Natural killer cell (primary cell): ENCODE measurements at regions not wholly inside any gene's neighbourhood (a gene's known extent, or its start where the extent isn't known, plus 50 kb on each side); places are given as distances from the start of the nearest gene placed in this dataset.
"Not testable (repeated sequence)": the region's sequence is repeated elsewhere in the genome, so short reads cannot be mapped to it uniquely, and the experiment has no call there.

Experiments
- ATAC-seq, 3 donors: fragments of 150-1000 bp in 2 of 3; fragments of 200-7000 bp in 1 of 3; cut with Tn5 transposase; 1 replicate in 1 of 3; 2 replicates in 2 of 3; pipeline ENCODE4 v1.10.0; 2021; ENCODE audit warnings: mild to moderate bottlenecking in 2 of 3, moderate library complexity in 2 of 3
- DNase-seq, 2 donors: peaks; one replicate each; pipeline versions ENCODE4 v3.0.0 to v3.0.0-alpha.2; 2013 to 2021; ENCODE audit warnings: mixed read lengths in 1 of 2
- H3K27ac ChIP-seq: one replicate; pipeline ENCODE4 v1.5.1; 2013; ENCODE audit warnings: mild to moderate bottlenecking, low read length
- H3K27me3 ChIP-seq: one replicate; pipeline ENCODE4 v1.6.1; 2013; ENCODE audit warnings: low read length; ENCODE audit not compliant: control insufficient read depth, insufficient read depth
- H3K36me3 ChIP-seq: one replicate; pipeline ENCODE4 v1.6.1; 2013; ENCODE audit warnings: low read length; ENCODE audit not compliant: control insufficient read depth, insufficient read depth
- H3K4me1 ChIP-seq: one replicate; pipeline ENCODE4 v1.6.1; 2013; ENCODE audit warnings: low read length; ENCODE audit not compliant: control insufficient read depth, insufficient read depth
- H3K4me3 ChIP-seq: one replicate; pipeline ENCODE4 v1.5.1; 2013; ENCODE audit warnings: low read length
- H3K9me3 ChIP-seq: one replicate; pipeline ENCODE4 v1.6.1; 2013; ENCODE audit warnings: low read length; ENCODE audit not compliant: control insufficient read depth, insufficient read depth
- H3K27ac Mint-ChIP-seq, 2 donors: one replicate each; pipeline ENCODE4 v1.8.0; 2022; ENCODE audit warnings: mild to moderate bottlenecking in 2 of 2, mixed read lengths in 2 of 2, moderate library complexity in 1 of 2
- H3K27me3 Mint-ChIP-seq, 2 donors: one replicate each; pipeline ENCODE4 v1.8.0; 2022; ENCODE audit warnings: low read depth in 2 of 2, mixed read lengths in 2 of 2
- H3K36me3 Mint-ChIP-seq: one replicate; pipeline ENCODE4 v1.8.0; 2022; ENCODE audit warnings: mixed read lengths
- H3K4me1 Mint-ChIP-seq, 2 donors: one replicate each; pipeline ENCODE4 v1.8.0; 2022; ENCODE audit warnings: mixed read lengths in 2 of 2
- H3K4me3 Mint-ChIP-seq: one replicate; pipeline ENCODE4 v1.8.0; 2022; ENCODE audit warnings: mild to moderate bottlenecking, moderate library complexity, mixed read lengths
- H3K9me3 Mint-ChIP-seq, 2 donors: one replicate each; pipeline ENCODE4 v1.8.0; 2022; ENCODE audit warnings: mixed read lengths in 2 of 2
- WGBS: methylation state at CpG from one replicate; pipeline ENCODE4 v1.1.7; 2013; ENCODE audit warnings: missing lambda C conversion rate; ENCODE audit not compliant: insufficient coverage; 5-methylcytosine and 5-hydroxymethylcytosine counted together
- intact Hi-C: fragments of 100-400 bp; cut with micrococcal nuclease; formaldehyde crosslinking; loops from one replicate; pipeline ENCODE4 v1.14.2; 2022
- TF ChIP-seq, protein P1 (sequence below): fragments of 200-600 bp; IDR thresholded peaks from one replicate; pipeline ENCODE4 v1.8.0; 2022; ENCODE audit warnings: antibody characterized with exemption

DNA sequence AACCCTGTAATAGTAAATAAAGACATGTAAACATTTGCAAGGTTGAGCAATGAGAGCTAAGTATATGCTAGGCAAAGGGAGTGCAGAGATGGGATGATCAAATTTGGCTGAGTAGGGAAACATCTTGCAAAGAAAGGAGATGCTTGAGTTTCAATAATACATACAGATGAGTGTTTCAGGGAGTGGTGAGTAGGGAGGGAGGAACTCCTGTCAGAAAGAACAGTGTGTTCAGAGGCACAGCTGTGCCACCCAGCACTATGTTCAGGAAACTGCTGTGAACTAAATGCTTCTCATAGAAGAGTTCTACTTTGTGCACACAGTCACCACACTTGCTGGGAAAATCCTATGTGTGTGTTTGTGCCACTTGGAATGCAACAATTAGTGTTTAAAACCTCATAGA is 1077.1 kb downstream of the UQCRFS1 start:
- no peaks in the 10 kb centered on the region for H3K36me3 Mint-ChIP-seq
- no peak overlapping the region for H3K4me3 Mint-ChIP-seq
- peaks cover 0 to 5% of the 10 kb centered on the region in 2 donors for H3K9me3 Mint-ChIP-seq
- TF ChIP-seq, protein P1, sequence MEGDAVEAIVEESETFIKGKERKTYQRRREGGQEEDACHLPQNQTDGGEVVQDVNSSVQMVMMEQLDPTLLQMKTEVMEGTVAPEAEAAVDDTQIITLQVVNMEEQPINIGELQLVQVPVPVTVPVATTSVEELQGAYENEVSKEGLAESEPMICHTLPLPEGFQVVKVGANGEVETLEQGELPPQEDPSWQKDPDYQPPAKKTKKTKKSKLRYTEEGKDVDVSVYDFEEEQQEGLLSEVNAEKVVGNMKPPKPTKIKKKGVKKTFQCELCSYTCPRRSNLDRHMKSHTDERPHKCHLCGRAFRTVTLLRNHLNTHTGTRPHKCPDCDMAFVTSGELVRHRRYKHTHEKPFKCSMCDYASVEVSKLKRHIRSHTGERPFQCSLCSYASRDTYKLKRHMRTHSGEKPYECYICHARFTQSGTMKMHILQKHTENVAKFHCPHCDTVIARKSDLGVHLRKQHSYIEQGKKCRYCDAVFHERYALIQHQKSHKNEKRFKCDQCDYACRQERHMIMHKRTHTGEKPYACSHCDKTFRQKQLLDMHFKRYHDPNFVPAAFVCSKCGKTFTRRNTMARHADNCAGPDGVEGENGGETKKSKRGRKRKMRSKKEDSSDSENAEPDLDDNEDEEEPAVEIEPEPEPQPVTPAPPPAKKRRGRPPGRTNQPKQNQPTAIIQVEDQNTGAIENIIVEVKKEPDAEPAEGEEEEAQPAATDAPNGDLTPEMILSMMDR = no peak
- H3K4me3 ChIP-seq = no peak overlapping the region
- H3K9me3 ChIP-seq = no peaks in the 10 kb centered on the region
- H3K4me1 Mint-ChIP-seq = no peaks in the 10 kb centered on the region
- DNase-seq (no peak), ATAC-seq (no peak)
- no peaks in the 10 kb centered on the region for H3K4me1 ChIP-seq
- peaks cover 0 to 2% of the 10 kb centered on the region in 2 donors for H3K27me3 Mint-ChIP-seq
- intact Hi-C loops = no loop called here
- H3K27me3 ChIP-seq = no peaks in the 10 kb centered on the region
- H3K36me3 ChIP-seq = no peaks in the 10 kb centered on the region
- H3K27ac Mint-ChIP-seq = no peak overlapping the region
- no peak overlapping the region for H3K27ac ChIP-seq

DNA sequence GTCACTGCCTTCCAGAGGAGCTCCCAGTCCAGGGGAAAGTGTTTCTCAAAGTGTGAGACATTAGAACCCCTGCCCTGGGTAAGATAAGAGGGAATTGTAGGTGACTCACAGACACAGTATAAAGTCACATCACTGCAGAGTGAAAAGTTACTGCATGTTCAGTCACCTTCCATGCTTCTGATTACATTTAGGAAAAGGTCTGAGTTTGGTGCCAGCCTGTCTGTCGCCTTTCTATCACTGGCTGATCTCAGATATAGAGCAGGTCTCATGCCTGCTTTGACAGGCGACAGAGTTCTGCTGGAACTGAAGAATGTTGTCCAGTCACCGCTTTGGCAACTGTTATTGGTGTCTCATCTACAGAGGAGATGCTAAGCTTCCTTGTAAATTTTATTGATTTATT is 1078.6 kb downstream of the UQCRFS1 start:
- H3K36me3 ChIP-seq = no peaks in the 10 kb centered on the region
- H3K36me3 Mint-ChIP-seq = no peaks in the 10 kb centered on the region
- H3K4me1 ChIP-seq = no peaks in the 10 kb centered on the region
- no peaks in the 10 kb centered on the region for H3K9me3 ChIP-seq
- H3K27me3 ChIP-seq = no peaks in the 10 kb centered on the region
- ATAC-seq = no peak
- no peak for DNase-seq
- intact Hi-C loops = no loop called here
- TF ChIP-seq, protein P1 = no peak
- no peak overlapping the region for H3K27ac Mint-ChIP-seq
- H3K9me3 Mint-ChIP-seq = peaks cover 0 to 3% of the 10 kb centered on the region in 2 donors
- peaks cover 0 to 2% of the 10 kb centered on the region in 2 donors for H3K27me3 Mint-ChIP-seq
- H3K27ac ChIP-seq = no peak overlapping the region
- no peak overlapping the region for H3K4me3 Mint-ChIP-seq
- no peak overlapping the region for H3K4me3 ChIP-seq
- WGBS = 89% methylated on average over 3 of the region's 3 CpGs
- H3K4me1 Mint-ChIP-seq = no peaks in the 10 kb centered on the region

DNA sequence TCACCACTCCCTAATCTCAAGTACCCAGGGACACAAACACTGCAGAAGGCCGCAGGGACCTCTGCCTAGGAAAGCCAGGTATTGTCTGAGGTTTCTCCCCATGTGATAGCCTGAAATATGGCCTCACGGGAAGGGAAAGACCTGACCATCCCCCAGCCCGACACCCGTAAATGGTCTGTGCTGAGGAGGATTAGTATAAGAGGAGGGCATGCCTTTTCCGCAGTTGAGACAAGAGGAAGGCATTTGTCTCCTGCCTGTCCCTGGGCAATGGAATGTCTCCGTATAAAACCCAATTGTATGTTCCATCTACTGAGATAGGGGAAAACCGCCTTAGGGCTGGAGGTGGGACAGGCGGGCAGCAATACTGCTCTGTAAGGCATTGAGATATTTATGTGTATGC is 1082.1 kb downstream of the UQCRFS1 start:
- intact Hi-C loops, H3K9me3 Mint-ChIP-seq, H3K9me3 ChIP-seq, ATAC-seq, H3K27me3 ChIP-seq, H3K4me1 Mint-ChIP-seq, H3K27ac ChIP-seq, DNase-seq, H3K4me3 ChIP-seq, H3K27me3 Mint-ChIP-seq, H3K36me3 ChIP-seq, H3K4me1 ChIP-seq, H3K27ac Mint-ChIP-seq, H3K36me3 Mint-ChIP-seq, H3K4me3 Mint-ChIP-seq: not testable (repeated sequence)
- WGBS = 61% methylated on average over 4 of the region's 8 CpGs

DNA sequence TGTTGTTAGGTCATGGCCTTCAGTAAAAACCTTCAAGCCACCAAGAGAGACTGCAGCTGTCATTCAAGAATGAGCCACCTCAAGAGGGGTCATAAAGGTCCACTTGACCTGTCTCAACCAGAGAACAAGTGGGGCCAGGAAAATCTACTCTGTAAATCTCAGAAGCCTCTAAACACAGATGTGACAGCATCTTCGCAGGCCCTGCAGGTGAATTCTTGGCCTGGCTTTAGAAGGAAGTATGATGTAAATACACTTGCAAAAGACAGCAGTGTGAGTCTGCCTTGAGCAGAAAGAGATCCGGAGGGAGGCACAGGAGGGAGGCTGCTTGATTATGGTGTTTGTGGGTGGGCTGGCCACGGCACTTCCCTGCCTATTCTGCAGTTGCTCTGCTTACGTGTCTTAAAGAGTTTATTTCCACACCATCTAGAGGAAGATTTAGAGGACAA is 1082.9 kb downstream of the UQCRFS1 start:
- H3K36me3 ChIP-seq = no peaks in the 10 kb centered on the region
- no peak for ATAC-seq
- intact Hi-C loops = no loop called here

More for the DNA sequence above, 1082.9 kb downstream of the UQCRFS1 start:
- H3K27me3 Mint-ChIP-seq = peaks cover 0 to 2% of the 10 kb centered on the region in 2 donors
- no peak overlapping the region for H3K4me3 Mint-ChIP-seq
- peaks cover 0 to 6% of the 10 kb centered on the region in 2 donors for H3K9me3 Mint-ChIP-seq
- no peak for DNase-seq
- WGBS = 43% methylated on average over 3 of the region's 4 CpGs
- TF ChIP-seq, protein P1 = no peak
- no peaks in the 10 kb centered on the region for H3K4me1 Mint-ChIP-seq
- Histone ChIP-seq H3K27ac (no peak overlapping the region), H3K4me1 (no peaks in the 10 kb centered on the region), H3K4me3 (no peak overlapping the region), H3K9me3 (peaks cover 4% of the 10 kb centered on the region), H3K27me3 (no peaks in the 10 kb centered on the region)
- no peaks in the 10 kb centered on the region for H3K36me3 Mint-ChIP-seq
- H3K27ac Mint-ChIP-seq = no peak overlapping the region
